Activated naive CD8-positive, alpha-beta T cell (primary cell): ENCODE measurements at regions not wholly inside any gene's neighbourhood (a gene's known extent, or its start where the extent isn't known, plus 50 kb on each side); places are given as distances from the start of the nearest gene placed in this dataset.

Experiments
- H3K27ac Mint-ChIP-seq: one replicate; pipeline ENCODE4 v1.8.0; 2021; ENCODE audit warnings: mixed read lengths
- H3K27me3 Mint-ChIP-seq: one replicate; pipeline ENCODE4 v1.8.0; 2021; ENCODE audit warnings: mixed read lengths
- H3K36me3 Mint-ChIP-seq: one replicate; pipeline ENCODE4 v1.8.0; 2021; ENCODE audit warnings: mixed read lengths
- H3K4me1 Mint-ChIP-seq: one replicate; pipeline ENCODE4 v1.8.0; 2021; ENCODE audit warnings: low read depth, mixed read lengths
- H3K4me3 Mint-ChIP-seq: one replicate; pipeline ENCODE4 v1.8.0; 2021; ENCODE audit warnings: mild to moderate bottlenecking, mixed read lengths
- H3K9me3 Mint-ChIP-seq: one replicate; pipeline ENCODE4 v1.8.0; 2021; ENCODE audit warnings: low read depth, mixed read lengths

DNA sequence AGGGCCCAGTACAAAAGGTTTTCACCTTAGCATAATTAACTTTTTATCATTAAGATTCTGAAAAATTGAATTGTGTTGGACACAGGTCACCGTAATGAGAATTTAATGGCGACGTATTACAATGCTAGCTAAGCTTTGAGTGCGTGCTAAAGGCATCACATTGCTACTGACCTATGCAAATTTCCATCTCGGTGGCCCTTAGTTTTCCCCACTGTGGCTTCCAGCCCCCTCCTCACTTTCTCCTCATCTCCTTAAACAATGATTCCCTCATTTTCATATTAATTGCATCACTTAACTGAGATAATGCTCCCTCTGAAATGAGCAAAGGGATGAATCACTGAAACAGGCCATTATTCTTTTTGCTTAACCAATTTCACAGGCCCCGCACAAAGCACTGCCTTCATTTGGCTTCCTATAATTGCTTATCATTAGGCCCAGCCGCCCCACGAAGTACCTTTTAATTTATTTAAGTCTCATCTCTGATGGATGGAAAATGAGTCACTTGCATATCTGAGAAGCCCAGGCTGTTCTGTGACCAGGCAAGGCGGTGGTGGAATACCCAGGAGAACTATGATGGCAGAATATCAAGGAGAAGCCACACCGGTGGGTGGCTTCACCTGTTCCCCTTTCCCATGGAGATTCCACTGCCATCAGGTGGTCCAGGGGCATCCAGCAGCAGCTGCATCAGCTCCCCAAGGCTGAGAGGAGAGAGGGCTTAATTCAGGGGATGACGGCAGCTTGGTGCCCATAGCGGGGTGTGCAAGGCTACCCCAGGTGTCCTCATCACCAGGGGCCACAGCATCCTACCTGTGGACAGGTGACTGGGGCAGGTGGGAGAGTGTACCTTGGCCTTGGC is 223.8 kb upstream of the BOD1L1 start:
- Mint-ChIP-seq H3K4me3 (no peak overlapping the region), H3K4me1 (peaks cover 3% of the 10 kb centered on the region), H3K36me3 (no peaks in the 10 kb centered on the region), H3K9me3 (peaks cover 4% of the 10 kb centered on the region), H3K27ac (no peak overlapping the region), H3K27me3 (no peaks in the 10 kb centered on the region)

- Mint-ChIP-seq H3K4me1 (peaks cover 3% of the 10 kb centered on the region), H3K27me3 (no peaks in the 10 kb centered on the region), H3K36me3 (no peaks in the 10 kb centered on the region), H3K27ac (no peak overlapping the region), H3K9me3 (peaks cover 4% of the 10 kb centered on the region), H3K4me3 (no peak overlapping the region)
Observed at GRCh38 chr4:13852411-13852810, 224.9 kb upstream of the BOD1L1 start.

GRCh38 chr4:13856387-13856786 is 228.9 kb upstream of the BOD1L1 start:
- H3K36me3 Mint-ChIP-seq = no peaks in the 10 kb centered on the region
- H3K27me3 Mint-ChIP-seq = no peaks in the 10 kb centered on the region
- H3K4me1 Mint-ChIP-seq = no peaks in the 10 kb centered on the region
- H3K9me3 Mint-ChIP-seq = no peaks in the 10 kb centered on the region
- no peak overlapping the region for H3K27ac Mint-ChIP-seq
- H3K4me3 Mint-ChIP-seq = no peak overlapping the region

- Mint-ChIP-seq H3K27ac (no peak overlapping the region), H3K9me3 (no peaks in the 10 kb centered on the region), H3K27me3 (no peaks in the 10 kb centered on the region), H3K36me3 (no peaks in the 10 kb centered on the region), H3K4me3 (no peak overlapping the region), H3K4me1 (no peaks in the 10 kb centered on the region)
Observed at GRCh38 chr4:13857397-13857796, 229.9 kb upstream of the BOD1L1 start.

GRCh38 chr4:13857800-13858199 is 230.3 kb upstream of the BOD1L1 start:
- Mint-ChIP-seq H3K9me3 (peaks cover 3% of the 10 kb centered on the region), H3K27me3 (no peaks in the 10 kb centered on the region), H3K36me3 (no peaks in the 10 kb centered on the region), H3K27ac (no peak overlapping the region), H3K4me3 (no peak overlapping the region), H3K4me1 (no peaks in the 10 kb centered on the region)

DNA sequence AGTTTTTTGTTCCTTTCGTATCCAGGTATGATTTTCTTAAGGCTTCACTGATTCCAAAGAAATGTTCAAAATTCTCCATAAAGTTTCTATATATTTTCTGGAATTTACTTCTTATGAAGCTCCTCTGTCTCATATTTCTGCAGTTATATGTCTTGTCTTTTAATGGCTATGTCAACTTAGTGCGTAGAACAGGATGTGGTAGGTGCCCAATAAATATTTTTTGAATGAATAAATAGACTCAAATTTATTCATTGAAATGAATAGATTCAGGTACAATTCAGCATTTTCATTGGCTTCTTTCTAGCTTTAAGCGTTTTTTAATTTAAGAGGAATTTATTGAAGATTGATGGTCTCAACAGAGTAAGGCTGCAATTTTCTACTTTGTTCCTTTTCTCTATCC is 231.9 kb upstream of the BOD1L1 start:
- H3K4me1 Mint-ChIP-seq = no peaks in the 10 kb centered on the region
- no peak overlapping the region for H3K27ac Mint-ChIP-seq
- H3K36me3 Mint-ChIP-seq = no peaks in the 10 kb centered on the region
- no peak overlapping the region for H3K4me3 Mint-ChIP-seq
- peaks cover 5% of the 10 kb centered on the region for H3K9me3 Mint-ChIP-seq
- H3K27me3 Mint-ChIP-seq = no peaks in the 10 kb centered on the region

- no peaks in the 10 kb centered on the region for H3K4me1 Mint-ChIP-seq
- H3K36me3 Mint-ChIP-seq = no peaks in the 10 kb centered on the region
Observed at GRCh38 chr4:13860126-13860525, 232.6 kb upstream of the BOD1L1 start.

GRCh38 chr4:13865871-13866669 is 238.5 kb upstream of the BOD1L1 start:
- Mint-ChIP-seq H3K4me1 (no peaks in the 10 kb centered on the region), H3K36me3 (no peaks in the 10 kb centered on the region), H3K9me3 (peaks cover 5% of the 10 kb centered on the region), H3K27ac (no peak overlapping the region), H3K27me3 (peaks cover 1% of the 10 kb centered on the region), H3K4me3 (no peak overlapping the region)

More at GRCh38 chr4:13860126-13860525, 232.6 kb upstream of the BOD1L1 start:
- Mint-ChIP-seq H3K27me3 (no peaks in the 10 kb centered on the region), H3K4me3 (no peak overlapping the region), H3K27ac (no peak overlapping the region), H3K9me3 (peaks cover 5% of the 10 kb centered on the region)

- H3K9me3 Mint-ChIP-seq = peaks cover 5% of the 10 kb centered on the region
- no peak overlapping the region for H3K27ac Mint-ChIP-seq
- H3K27me3 Mint-ChIP-seq = peaks cover 3% of the 10 kb centered on the region
Observed at GRCh38 chr4:13866881-13867280, 239.4 kb upstream of the BOD1L1 start.

GRCh38 chr4:13872155-13872554 is 244.6 kb upstream of the BOD1L1 start:
- Mint-ChIP-seq H3K27me3 (peaks cover 3% of the 10 kb centered on the region), H3K9me3 (no peaks in the 10 kb centered on the region), H3K36me3 (no peaks in the 10 kb centered on the region), H3K4me3 (no peak overlapping the region), H3K4me1 (no peaks in the 10 kb centered on the region), H3K27ac (no peak overlapping the region)

More at GRCh38 chr4:13866881-13867280, 239.4 kb upstream of the BOD1L1 start:
- H3K36me3 Mint-ChIP-seq = no peaks in the 10 kb centered on the region
- H3K4me1 Mint-ChIP-seq = no peaks in the 10 kb centered on the region
- no peak overlapping the region for H3K4me3 Mint-ChIP-seq

DNA sequence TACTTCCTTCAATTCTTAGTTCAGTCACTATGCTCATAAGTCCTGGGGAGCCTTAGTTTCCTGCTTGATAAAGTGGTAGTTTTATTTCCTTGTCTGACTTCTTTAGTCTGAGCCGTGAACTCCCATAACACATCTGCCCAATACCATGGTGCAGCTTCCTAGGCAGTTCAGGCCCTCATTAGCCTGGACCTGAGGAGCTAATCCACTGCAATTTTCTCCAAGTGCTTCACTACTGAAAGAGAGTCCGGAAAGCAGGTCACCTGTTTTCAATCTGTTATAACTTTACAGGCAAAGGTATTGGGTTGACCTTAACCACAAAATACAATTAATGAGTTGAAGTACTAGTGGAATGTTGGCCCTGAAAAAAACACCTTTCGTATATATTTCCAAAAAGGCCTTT is 245.4 kb upstream of the BOD1L1 start:
- no peaks in the 10 kb centered on the region for H3K9me3 Mint-ChIP-seq
- no peak overlapping the region for H3K27ac Mint-ChIP-seq
- H3K4me3 Mint-ChIP-seq = no peak overlapping the region
- peaks cover 3% of the 10 kb centered on the region for H3K27me3 Mint-ChIP-seq
- no peaks in the 10 kb centered on the region for H3K36me3 Mint-ChIP-seq
- no peaks in the 10 kb centered on the region for H3K4me1 Mint-ChIP-seq

- no peak overlapping the region for H3K4me3 Mint-ChIP-seq
- H3K27ac Mint-ChIP-seq = no peak overlapping the region
- H3K27me3 Mint-ChIP-seq = peaks cover 4% of the 10 kb centered on the region
- H3K4me1 Mint-ChIP-seq = no peaks in the 10 kb centered on the region
- H3K36me3 Mint-ChIP-seq = no peaks in the 10 kb centered on the region
- no peaks in the 10 kb centered on the region for H3K9me3 Mint-ChIP-seq
Observed at GRCh38 chr4:13875181-13875580, 247.7 kb upstream of the BOD1L1 start.

GRCh38 chr4:13876131-13876530 is 248.6 kb upstream of the BOD1L1 start:
- no peaks in the 10 kb centered on the region for H3K36me3 Mint-ChIP-seq
- H3K4me1 Mint-ChIP-seq = no peaks in the 10 kb centered on the region
- no peak overlapping the region for H3K27ac Mint-ChIP-seq
- H3K9me3 Mint-ChIP-seq = no peaks in the 10 kb centered on the region
- peaks cover 2% of the 10 kb centered on the region for H3K27me3 Mint-ChIP-seq
- H3K4me3 Mint-ChIP-seq = no peak overlapping the region

- no peaks in the 10 kb centered on the region for H3K4me1 Mint-ChIP-seq
- H3K9me3 Mint-ChIP-seq = no peaks in the 10 kb centered on the region
- H3K27me3 Mint-ChIP-seq = peaks cover 2% of the 10 kb centered on the region
- no peaks in the 10 kb centered on the region for H3K36me3 Mint-ChIP-seq
- H3K27ac Mint-ChIP-seq = no peak overlapping the region
- H3K4me3 Mint-ChIP-seq = no peak overlapping the region
Observed at GRCh38 chr4:13876940-13877339, 249.4 kb upstream of the BOD1L1 start.

DNA sequence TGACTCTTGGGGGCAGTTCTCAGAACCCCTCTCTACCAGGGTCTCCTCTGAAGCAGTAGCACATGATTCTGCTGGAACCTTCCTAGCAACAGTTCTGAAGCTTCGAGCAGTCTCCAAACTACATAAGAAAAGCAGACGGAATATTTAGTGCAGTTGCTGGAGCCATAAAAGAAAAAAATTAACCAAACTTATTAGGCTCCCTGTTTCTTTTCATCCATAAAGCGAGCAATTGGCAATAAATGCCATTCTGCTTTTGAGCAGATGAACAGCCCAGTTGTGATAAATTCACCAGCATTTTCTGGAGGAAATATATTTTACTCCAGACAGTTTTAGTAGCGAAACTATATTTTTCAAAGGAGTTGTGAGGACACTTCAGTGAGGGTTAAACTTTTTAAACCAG is 250.1 kb upstream of the BOD1L1 start:
- Mint-ChIP-seq H3K36me3 (no peaks in the 10 kb centered on the region), H3K27me3 (peaks cover 2% of the 10 kb centered on the region)

More for the DNA sequence above, 250.1 kb upstream of the BOD1L1 start:
- Mint-ChIP-seq H3K4me3 (no peak overlapping the region), H3K4me1 (no peaks in the 10 kb centered on the region), H3K9me3 (no peaks in the 10 kb centered on the region), H3K27ac (no peak overlapping the region)
